ENCODE measurements at regions not wholly inside any gene's neighbourhood (a gene's known extent, or its start where the extent isn't known, plus 50 kb on each side); places are given as distances from the start of the nearest gene placed in this dataset.

- no peak overlapping the region for H3K4me3 ChIP-seq (replicated peaks in 1 of 3; ENCODE audit: insufficient read depth in 1 of 3, low read depth in 2 of 3, low read length in 3 of 3)
- POLR2A ChIA-PET, result no interaction called here
- no peak overlapping the region for H3K27ac ChIP-seq (ENCODE audit: extremely low read length, insufficient read depth, low read length)
- H3K36me3 ChIP-seq (replicated peaks in 1 of 2; ENCODE audit: control insufficient read depth in 1 of 2, insufficient read depth in 2 of 2, low read length in 2 of 2), result no peaks in the 10 kb centered on the region
- H3K79me2 ChIP-seq (ENCODE audit: insufficient read depth, low read length), result no peaks in the 10 kb centered on the region
- BruUV-seq (replicated peaks), result no TSS peak
- TF ChIP-seq ZBTB39 (CRISPR knock-in tag; IDR thresholded peaks at IDR 0.05), result no peak
- TF ChIP-seq CC2D1A (CRISPR knock-in tag; IDR thresholded peaks at IDR 0.05), result no peak
- no peak for TF ChIP-seq U2AF1 (optimal IDR thresholded peaks at IDR 0.05; ENCODE audit: low read depth, low read length)
- TF ChIP-seq RBFOX2 (IDR thresholded peaks at IDR 0.05; ENCODE audit: low read depth, low read length), result no peak
- no peak for TF ChIP-seq DRAP1 (CRISPR knock-in tag; IDR thresholded peaks at IDR 0.05)
- no peak for TF ChIP-seq FOSL1 (CRISPR knock-in tag; IDR thresholded peaks at IDR 0.05; ENCODE audit: borderline replicate concordance)
- TF ChIP-seq ZNF589 (CRISPR knock-in tag; conservative IDR thresholded peaks at IDR 0.05), result no peak
- TF ChIP-seq KDM4B (CRISPR knock-in tag; IDR thresholded peaks at IDR 0.05), result no peak
- no peak for TF ChIP-seq ZNF557 (CRISPR knock-in tag; IDR thresholded peaks at IDR 0.05)
- TF ChIP-seq ZNF282 (IDR thresholded peaks at IDR 0.05; ENCODE audit: partially characterized antibody), result no peak
- TF ChIP-seq NFYC (CRISPR knock-in tag; IDR thresholded peaks at IDR 0.05), result no peak
- TF ChIP-seq TRIM24 (CRISPR knock-in tag; IDR thresholded peaks at IDR 0.05), result no peak
- TF ChIP-seq CHCHD3 (CRISPR knock-in tag; IDR thresholded peaks at IDR 0.05), result no peak
- CTCF ChIA-PET (ENCODE audit: low intra/inter-chr PET ratio, low total read pairs), result no interaction called here
- H4K20me1 ChIP-seq (ENCODE audit: insufficient read depth, low read length), result no peaks in the 10 kb centered on the region
- WGBS (ENCODE audit: low lambda C conversion rate), result 17% methylated on average over 2 of the region's 2 CpGs
- H3K4me1 ChIP-seq (ENCODE audit: insufficient read depth, low read length), result no peaks in the 10 kb centered on the region
- intact Hi-C loops (cut with micrococcal nuclease; ENCODE audit: unreplicated experiment) (no loop called here), in situ Hi-C loops (cut with HindIII; ENCODE audit: extremely low pct_ligation_motif_present, low pct_unique_long_range_greater_than_20kb) (no loop called here)
- FAIRE-seq (no peak), ATAC-seq (no peak), DNase-seq (ENCODE audit: low spot score) (no peak)
- no peak overlapping the region for H2AFZ ChIP-seq (ENCODE audit: low read length)
- H3K9me3 ChIP-seq (ENCODE audit: low read length), result no peaks in the 10 kb centered on the region
- no peaks in the 10 kb centered on the region for H3K27me3 ChIP-seq (ENCODE audit: control insufficient read depth in 1 of 2, insufficient read depth in 2 of 2, low read length in 2 of 2)
- no peak overlapping the region for H3K9ac ChIP-seq (ENCODE audit: insufficient read depth, low read depth, low read length)
- H3K4me2 ChIP-seq (ENCODE audit: low read depth, low read length), result no peak overlapping the region
Observed at GRCh38 chr3:98699132-98699531, 64.0 kb upstream of the ST3GAL6 start.

Measured in HepG2 (cell line).